Memory B cell (primary cell): ENCODE measurements at regions not wholly inside any gene's neighbourhood (a gene's known extent, or its start where the extent isn't known, plus 50 kb on each side); places are given as distances from the start of the nearest gene placed in this dataset.

ENCODE experiments used
- ATAC-seq: fragments of 150-1000 bp; cut with Tn5 transposase; 2 replicates; pipeline ENCODE4 v1.10.0; 2021; ENCODE audit warnings: low read depth, mild to moderate bottlenecking, moderate library complexity
- DNase-seq, 2 donors: peaks; one replicate each; pipeline ENCODE4 v3.0.0; 2022; ENCODE audit warnings: low spot score in 2 of 2
- H3K27ac Mint-ChIP-seq: one replicate; pipeline ENCODE4 v1.8.0; 2022; ENCODE audit warnings: mild to moderate bottlenecking, moderate library complexity, mixed read lengths
- H3K27me3 Mint-ChIP-seq: one replicate; pipeline ENCODE4 v1.8.0; 2022; ENCODE audit warnings: mixed read lengths
- H3K36me3 Mint-ChIP-seq: one replicate; pipeline ENCODE4 v1.8.0; 2022; ENCODE audit warnings: mild to moderate bottlenecking, mixed read lengths
- H3K4me1 Mint-ChIP-seq: one replicate; pipeline ENCODE4 v1.8.0; 2022; ENCODE audit warnings: mixed read lengths
- H3K4me3 Mint-ChIP-seq: one replicate; pipeline ENCODE4 v1.8.0; 2022; ENCODE audit warnings: mild to moderate bottlenecking, moderate library complexity, mixed read lengths
- H3K9me3 Mint-ChIP-seq: one replicate; pipeline ENCODE4 v1.8.0; 2022; ENCODE audit warnings: mixed read lengths

GRCh38 chr14:82359201-82359600, 825.5 kb upstream of the SEL1L start:
- no peak for ATAC-seq
- no peaks in the 10 kb centered on the region for H3K27me3 Mint-ChIP-seq
- H3K36me3 Mint-ChIP-seq: no peaks in the 10 kb centered on the region
- no peak for DNase-seq
- H3K4me3 Mint-ChIP-seq: no peak overlapping the region
- no peak overlapping the region for H3K27ac Mint-ChIP-seq
- H3K9me3 Mint-ChIP-seq: peaks cover 13% of the 10 kb centered on the region
- no peaks in the 10 kb centered on the region for H3K4me1 Mint-ChIP-seq

DNA sequence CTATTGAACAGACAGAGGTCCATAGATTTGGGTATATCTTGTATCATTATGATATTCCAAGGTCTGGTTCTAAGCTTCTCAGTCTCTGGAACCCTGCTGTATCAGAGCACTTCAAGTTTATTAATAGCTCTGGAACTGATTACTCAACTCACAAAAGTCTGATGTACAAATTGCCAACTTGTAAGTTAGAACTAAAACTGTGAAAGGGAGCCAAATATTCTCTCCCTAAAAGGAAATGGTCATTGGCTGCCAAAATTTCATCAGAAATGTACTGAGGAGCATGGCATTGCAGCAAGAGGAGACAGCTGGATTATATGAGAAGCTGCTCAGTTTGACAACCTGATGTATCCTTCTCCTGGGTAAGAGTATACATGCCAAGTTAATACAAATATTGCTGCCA, 828.8 kb upstream of the SEL1L start:
- no peak overlapping the region for H3K27ac Mint-ChIP-seq
- H3K36me3 Mint-ChIP-seq: no peaks in the 10 kb centered on the region
- ATAC-seq (no peak), DNase-seq (no peak)
- H3K9me3 Mint-ChIP-seq: peaks cover 9% of the 10 kb centered on the region
- H3K4me3 Mint-ChIP-seq: no peak overlapping the region
- no peaks in the 10 kb centered on the region for H3K27me3 Mint-ChIP-seq
- H3K4me1 Mint-ChIP-seq: no peaks in the 10 kb centered on the region

- Mint-ChIP-seq H3K36me3 (no peaks in the 10 kb centered on the region), H3K27ac (no peak overlapping the region), H3K4me3 (no peak overlapping the region), H3K27me3 (no peaks in the 10 kb centered on the region), H3K9me3 (peaks cover 7% of the 10 kb centered on the region), H3K4me1 (no peaks in the 10 kb centered on the region)
- ATAC-seq: no peak
- no peak for DNase-seq
Observed at GRCh38 chr14:82365471-82365870, 831.8 kb upstream of the SEL1L start.

- H3K4me3 Mint-ChIP-seq: no peak overlapping the region
Observed at GRCh38 chr14:82366803-82367202, 833.1 kb upstream of the SEL1L start.

GRCh38 chr14:82379291-82379690, 845.6 kb upstream of the SEL1L start:
- Mint-ChIP-seq H3K9me3 (peaks cover 11% of the 10 kb centered on the region), H3K36me3 (no peaks in the 10 kb centered on the region), H3K27ac (no peak overlapping the region), H3K4me3 (no peak overlapping the region), H3K27me3 (no peaks in the 10 kb centered on the region), H3K4me1 (no peaks in the 10 kb centered on the region)
- ATAC-seq (no peak), DNase-seq (no peak)

More at GRCh38 chr14:82366803-82367202, 833.1 kb upstream of the SEL1L start:
- ATAC-seq (no peak), DNase-seq (no peak)
- H3K9me3 Mint-ChIP-seq: peaks cover 7% of the 10 kb centered on the region
- H3K4me1 Mint-ChIP-seq: no peaks in the 10 kb centered on the region
- H3K27me3 Mint-ChIP-seq: no peaks in the 10 kb centered on the region
- H3K36me3 Mint-ChIP-seq: no peaks in the 10 kb centered on the region
- no peak overlapping the region for H3K27ac Mint-ChIP-seq

GRCh38 chr14:82385048-82385447, 851.4 kb upstream of the SEL1L start:
- no peak for ATAC-seq
- Mint-ChIP-seq H3K27ac (no peak overlapping the region), H3K4me3 (no peak overlapping the region), H3K27me3 (no peaks in the 10 kb centered on the region), H3K36me3 (no peaks in the 10 kb centered on the region), H3K4me1 (no peaks in the 10 kb centered on the region), H3K9me3 (peaks cover 11% of the 10 kb centered on the region)
- no peak for DNase-seq

GRCh38 chr14:82387699-82388098, 854.0 kb upstream of the SEL1L start:
- Mint-ChIP-seq H3K9me3 (peaks cover 11% of the 10 kb centered on the region), H3K27me3 (no peaks in the 10 kb centered on the region)
- DNase-seq: no peak

DNA sequence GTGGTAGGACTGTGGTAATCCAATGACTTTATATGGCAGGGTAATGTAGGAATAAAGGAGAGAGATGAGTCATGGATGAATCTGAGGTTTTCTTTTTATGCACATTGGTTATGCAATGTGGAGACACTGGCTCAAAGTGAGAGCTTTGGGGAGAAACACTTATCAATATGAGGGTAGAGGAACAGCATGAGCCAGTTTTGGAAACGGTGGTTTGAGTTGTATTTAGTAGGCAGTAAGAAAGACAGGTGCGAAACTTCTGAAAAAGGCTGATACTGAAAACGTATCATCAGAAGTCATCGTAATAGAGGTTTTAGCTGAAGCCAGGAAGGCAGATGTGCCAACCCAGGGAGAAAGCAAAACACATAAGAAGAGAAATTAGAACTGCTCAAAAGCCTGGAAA, 854.8 kb upstream of the SEL1L start:
- Mint-ChIP-seq H3K4me3 (no peak overlapping the region), H3K27ac (no peak overlapping the region), H3K9me3 (peaks cover 11% of the 10 kb centered on the region), H3K27me3 (no peaks in the 10 kb centered on the region), H3K4me1 (no peaks in the 10 kb centered on the region), H3K36me3 (no peaks in the 10 kb centered on the region)
- ATAC-seq (no peak), DNase-seq (no peak)

More at GRCh38 chr14:82387699-82388098, 854.0 kb upstream of the SEL1L start:
- H3K4me1 Mint-ChIP-seq: no peaks in the 10 kb centered on the region
- no peak for ATAC-seq
- H3K36me3 Mint-ChIP-seq: no peaks in the 10 kb centered on the region
- H3K27ac Mint-ChIP-seq: no peak overlapping the region
- no peak overlapping the region for H3K4me3 Mint-ChIP-seq

DNA sequence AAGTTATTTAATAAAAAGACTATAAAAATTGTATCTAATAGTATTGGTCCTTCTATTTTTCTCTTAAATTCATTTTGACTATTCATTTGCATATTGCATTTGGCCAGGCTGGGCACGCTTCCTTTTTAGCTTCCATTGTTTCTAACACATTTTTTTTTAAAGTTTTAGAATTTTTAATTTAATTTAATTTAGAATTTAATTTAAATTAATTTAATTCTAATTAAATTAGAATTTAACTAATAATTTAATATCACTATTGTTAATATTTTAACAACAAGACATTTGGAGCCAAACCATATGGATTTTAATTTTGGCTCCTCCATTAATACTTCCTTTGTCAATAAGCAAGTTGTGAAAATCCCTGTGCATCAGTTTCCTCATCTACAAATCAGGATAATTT, 856.9 kb upstream of the SEL1L start:
- ATAC-seq: no peak

DNA sequence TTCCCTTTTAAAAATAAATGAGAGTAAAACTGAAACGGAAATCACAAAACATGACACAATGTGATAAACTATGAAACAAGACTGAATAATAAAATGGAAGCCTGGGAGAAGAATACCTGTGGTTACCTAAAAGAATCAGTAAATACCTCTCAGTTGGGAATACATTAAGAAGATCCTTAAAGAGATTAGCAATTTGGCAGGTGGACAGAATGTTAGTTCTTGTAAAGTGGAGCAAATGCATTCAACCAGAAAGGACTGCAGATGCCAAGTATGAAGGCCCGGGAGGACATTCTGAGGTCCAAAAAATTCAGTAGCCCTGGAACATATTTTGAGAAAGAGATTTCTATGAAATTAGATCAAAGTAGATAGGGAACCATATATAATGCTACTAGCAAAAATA, 861.3 kb upstream of the SEL1L start:
- H3K4me3 Mint-ChIP-seq: no peak overlapping the region
- no peak overlapping the region for H3K27ac Mint-ChIP-seq
- no peaks in the 10 kb centered on the region for H3K4me1 Mint-ChIP-seq
- H3K9me3 Mint-ChIP-seq: peaks cover 6% of the 10 kb centered on the region
- no peaks in the 10 kb centered on the region for H3K36me3 Mint-ChIP-seq
- ATAC-seq: no peak
- DNase-seq: no peak
- H3K27me3 Mint-ChIP-seq: no peaks in the 10 kb centered on the region

More for the DNA sequence above, 856.9 kb upstream of the SEL1L start:
- Mint-ChIP-seq H3K4me1 (no peaks in the 10 kb centered on the region), H3K36me3 (no peaks in the 10 kb centered on the region), H3K9me3 (peaks cover 8% of the 10 kb centered on the region), H3K4me3 (no peak overlapping the region), H3K27me3 (no peaks in the 10 kb centered on the region), H3K27ac (no peak overlapping the region)
- DNase-seq: no peak

GRCh38 chr14:82398256-82398655, 864.6 kb upstream of the SEL1L start:
- H3K4me3 Mint-ChIP-seq: no peak overlapping the region
- H3K27me3 Mint-ChIP-seq: no peaks in the 10 kb centered on the region
- H3K9me3 Mint-ChIP-seq: peaks cover 10% of the 10 kb centered on the region
- DNase-seq (no peak), ATAC-seq (no peak)
- H3K4me1 Mint-ChIP-seq: no peaks in the 10 kb centered on the region
- H3K36me3 Mint-ChIP-seq: no peaks in the 10 kb centered on the region
- H3K27ac Mint-ChIP-seq: no peak overlapping the region

- H3K9me3 Mint-ChIP-seq: peaks cover 6% of the 10 kb centered on the region
- ATAC-seq (no peak), DNase-seq (no peak)
- H3K4me3 Mint-ChIP-seq: no peak overlapping the region
- H3K4me1 Mint-ChIP-seq: no peaks in the 10 kb centered on the region
- H3K36me3 Mint-ChIP-seq: no peaks in the 10 kb centered on the region
- H3K27ac Mint-ChIP-seq: no peak overlapping the region
- no peaks in the 10 kb centered on the region for H3K27me3 Mint-ChIP-seq
Observed at GRCh38 chr14:82403987-82404386, 870.3 kb upstream of the SEL1L start.

- Mint-ChIP-seq H3K27me3 (no peaks in the 10 kb centered on the region), H3K9me3 (peaks cover 7% of the 10 kb centered on the region), H3K36me3 (no peaks in the 10 kb centered on the region), H3K27ac (no peak overlapping the region), H3K4me1 (peaks cover 3% of the 10 kb centered on the region), H3K4me3 (no peak overlapping the region)
- ATAC-seq (no peak), DNase-seq (no peak)
Observed at GRCh38 chr14:82410064-82410463, 876.4 kb upstream of the SEL1L start.

GRCh38 chr14:82411298-82411697, 877.6 kb upstream of the SEL1L start:
- ATAC-seq: no peak
- Mint-ChIP-seq H3K9me3 (peaks cover 7% of the 10 kb centered on the region), H3K4me3 (no peak overlapping the region), H3K4me1 (peaks cover 3% of the 10 kb centered on the region), H3K36me3 (no peaks in the 10 kb centered on the region), H3K27me3 (no peaks in the 10 kb centered on the region), H3K27ac (no peak overlapping the region)
- DNase-seq: no peak

DNA sequence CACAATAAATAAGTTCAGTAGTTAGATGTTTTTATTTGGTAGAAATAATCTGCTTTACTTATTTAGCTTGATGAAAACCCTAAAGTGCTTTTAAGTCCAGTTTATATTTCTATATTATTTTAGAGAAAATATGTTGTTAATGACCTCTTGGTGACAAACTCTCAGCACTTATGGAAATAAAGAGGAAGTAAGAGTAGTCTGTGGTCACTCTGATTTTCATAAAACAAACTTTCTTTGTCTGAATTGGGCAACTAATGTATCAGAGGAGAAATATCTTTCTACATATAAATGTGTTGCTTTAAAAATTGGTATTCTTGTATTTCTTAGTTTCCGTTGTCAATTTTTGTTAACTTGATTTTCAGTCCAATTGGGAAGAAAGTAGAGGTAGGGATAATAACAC, 878.9 kb upstream of the SEL1L start:
- no peak overlapping the region for H3K4me3 Mint-ChIP-seq
- no peak for ATAC-seq
- H3K27ac Mint-ChIP-seq: no peak overlapping the region
- peaks cover 3% of the 10 kb centered on the region for H3K4me1 Mint-ChIP-seq
- H3K27me3 Mint-ChIP-seq: no peaks in the 10 kb centered on the region
- no peak for DNase-seq
- H3K36me3 Mint-ChIP-seq: no peaks in the 10 kb centered on the region
- peaks cover 8% of the 10 kb centered on the region for H3K9me3 Mint-ChIP-seq
